Motor neuron (in vitro differentiated cells): ENCODE measurements at regions not wholly inside any gene's neighbourhood (a gene's known extent, or its start where the extent isn't known, plus 50 kb on each side); places are given as distances from the start of the nearest gene placed in this dataset.
"Not testable (repeated sequence)": the region's sequence is repeated elsewhere in the genome, so short reads cannot be mapped to it uniquely, and the experiment has no call there.

Source experiments
- ATAC-seq, 8 experiments: fragments of 200-7000 bp; cut with Tn5 transposase; replicated peaks in 6 of 8; 2 replicates each; pipeline ENCODE4 v1.8.0; 2021; ENCODE audit warnings: mild to moderate bottlenecking in 8 of 8, moderate library complexity in 8 of 8
- H3K27ac ChIP-seq, 2 donors: fragments of 250-450 bp; sonication (Bioruptor Pico); 2 replicates each; pipeline ENCODE4 v1.9.0; 2021; ENCODE audit warnings: antibody characterized with exemption in 2 of 2, mild to moderate bottlenecking in 2 of 2, moderate library complexity in 1 of 2
- H3K4me1 ChIP-seq, 2 donors: fragments of 250-450 bp; sonication (Bioruptor Pico); replicated peaks in 1 of 2; 2 replicates each; pipeline ENCODE4 v1.6.1; 2021; ENCODE audit warnings: antibody characterized with exemption in 2 of 2, mild to moderate bottlenecking in 2 of 2, moderate library complexity in 1 of 2
- H3K4me3 ChIP-seq, 5 donors: fragments of 250-450 bp; sonication (Bioruptor Pico); 2 replicates each; pipeline ENCODE4 v1.9.0; 2021; ENCODE audit warnings: antibody characterized with exemption in 5 of 5, mild to moderate bottlenecking in 5 of 5, moderate library complexity in 4 of 5
- WGBS, 10 experiments: fragments of 450-650 bp; shearing (Covaris generic); methylation state at CpG; one replicate each; pipeline ENCODE4 v1.0.0; 2022; 5-methylcytosine and 5-hydroxymethylcytosine counted together
- in situ Hi-C, 9 experiments: fragments of 400-800 bp; cut with MboI; loops; one replicate each; pipeline ENCODE4 v1.15.0; 2021; ENCODE audit warnings: low sequenced_read_pairs in 9 of 9, low pct_unique_long_range_greater_than_20kb in 2 of 9; ENCODE audit not compliant: unreplicated experiment in 9 of 9

DNA sequence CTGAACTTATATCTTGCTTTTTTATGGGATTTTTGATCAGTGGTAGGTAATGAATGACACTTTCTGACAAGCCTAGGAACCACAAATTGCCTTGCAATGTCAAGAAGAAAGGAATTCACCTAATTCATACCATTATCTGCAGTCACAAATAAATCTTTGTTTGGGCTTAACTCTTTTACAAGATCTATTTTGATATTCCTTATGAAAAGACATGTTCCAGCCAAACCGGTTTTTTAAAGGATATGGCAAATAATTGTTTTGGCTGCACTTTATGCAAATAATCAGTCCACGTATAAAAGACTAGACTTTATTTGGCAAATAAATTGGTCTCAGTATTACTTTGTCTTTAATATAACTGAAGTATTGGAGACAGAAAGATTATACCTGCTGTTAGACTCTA is 771.7 kb upstream of the ADGRB3 start:
- Histone ChIP-seq H3K27ac (no peak overlapping the region), H3K4me1 (no peaks in the 10 kb centered on the region), H3K4me3 (no peak overlapping the region)
- in situ Hi-C loops: no loop called here
- WGBS, 10 experiments: 25 to 100% (median 86%) methylated on average over 1 to 2 of the region's 2 CpGs
- ATAC-seq: no peak

DNA sequence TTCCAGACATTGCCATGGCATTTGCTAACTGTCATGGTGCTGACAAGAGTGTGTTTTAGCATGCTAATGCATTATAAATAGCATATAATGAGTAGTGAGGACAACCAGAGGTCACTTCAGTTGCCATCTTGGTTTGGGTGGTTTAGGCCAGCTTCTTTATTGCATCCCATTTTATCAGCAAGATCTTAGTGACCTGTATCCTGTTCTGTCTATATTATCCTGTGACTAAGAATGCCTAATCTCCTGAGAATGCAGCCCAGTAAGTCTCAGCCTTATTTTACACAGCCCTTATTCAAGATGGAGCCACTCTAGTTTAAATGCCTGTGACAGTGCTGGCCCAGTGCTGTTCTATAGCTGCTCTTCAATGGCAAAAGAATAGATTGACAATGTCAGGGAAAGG is 781.0 kb upstream of the ADGRB3 start:
- in situ Hi-C loops: no loop called here
- ATAC-seq: no peak
- Histone ChIP-seq H3K4me3 (no peak overlapping the region), H3K4me1 (no peaks in the 10 kb centered on the region), H3K27ac (no peak overlapping the region)

DNA sequence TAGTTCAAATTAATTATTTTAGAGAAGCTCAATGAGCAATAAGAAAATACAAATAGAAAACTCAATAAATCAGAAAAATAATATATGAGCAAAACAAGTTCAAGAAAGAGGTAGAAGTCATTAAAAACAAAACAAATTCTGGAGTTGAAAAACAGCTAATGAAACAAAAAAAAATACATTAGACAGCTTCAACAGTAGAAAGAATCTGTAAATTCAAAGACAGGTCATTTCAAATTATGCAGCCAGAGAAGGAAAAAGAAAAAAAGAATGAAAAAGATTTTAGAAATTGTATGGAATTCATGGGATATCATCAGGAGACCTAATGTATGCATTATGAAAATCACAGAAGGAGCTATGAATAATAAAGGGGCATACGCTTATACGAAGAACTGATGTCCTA is 795.3 kb upstream of the ADGRB3 start:
- in situ Hi-C loops: no loop called here
- Histone ChIP-seq H3K4me1 (no peaks in the 10 kb centered on the region), H3K27ac (no peak overlapping the region), H3K4me3 (no peak overlapping the region)
- ATAC-seq: no peak
- WGBS, 10 experiments: 20 to 100% (median 90%) methylated on average over 2 of the region's 2 CpGs; no CpG with 5 or more reads in 1 of the 10 experiments

DNA sequence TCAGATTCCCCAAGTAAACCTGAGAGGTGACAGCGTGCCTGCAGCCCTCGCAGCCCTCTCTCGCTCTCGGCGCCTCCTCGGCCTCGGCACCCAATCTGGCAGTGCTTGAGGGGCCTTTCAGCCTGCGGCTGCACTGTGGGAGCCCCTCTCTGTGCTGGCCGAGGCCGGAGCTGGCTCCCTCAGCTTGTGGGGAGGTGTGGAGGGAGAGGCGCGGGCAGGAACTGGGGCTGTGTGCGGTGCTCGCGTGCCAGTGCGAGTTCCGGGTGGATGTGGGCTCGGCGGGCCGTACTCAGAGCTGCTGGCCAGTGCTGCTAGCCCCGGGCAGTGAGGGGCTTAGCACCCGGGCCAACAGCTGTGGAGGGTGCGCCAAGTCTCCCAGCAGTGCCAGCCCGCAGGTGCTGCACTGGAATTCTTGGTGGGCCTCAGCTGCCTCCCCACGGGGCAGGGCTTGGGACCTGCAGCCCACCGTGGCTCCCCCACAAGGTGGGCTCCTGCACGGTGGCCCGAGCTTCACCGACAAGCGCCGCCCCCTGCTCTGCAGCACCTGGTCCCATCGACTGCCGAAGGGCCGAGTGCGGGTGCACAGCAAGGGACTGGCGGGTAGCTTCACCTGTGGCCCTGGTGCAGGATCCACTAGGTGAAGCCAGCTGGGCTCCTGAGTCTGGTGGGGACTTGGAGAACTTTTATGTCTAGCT is 809.7 kb upstream of the ADGRB3 start:
- ATAC-seq: no peak
- no peak overlapping the region for H3K27ac ChIP-seq
- in situ Hi-C loops: no loop called here
- no peaks in the 10 kb centered on the region for H3K4me1 ChIP-seq
- 86 to 97% (median 94%) methylated on average over 1 to 10 of the region's 36 CpGs; no CpG with 5 or more reads in 6 of the 10 experiments for WGBS, 10 experiments
- no peak overlapping the region for H3K4me3 ChIP-seq

DNA sequence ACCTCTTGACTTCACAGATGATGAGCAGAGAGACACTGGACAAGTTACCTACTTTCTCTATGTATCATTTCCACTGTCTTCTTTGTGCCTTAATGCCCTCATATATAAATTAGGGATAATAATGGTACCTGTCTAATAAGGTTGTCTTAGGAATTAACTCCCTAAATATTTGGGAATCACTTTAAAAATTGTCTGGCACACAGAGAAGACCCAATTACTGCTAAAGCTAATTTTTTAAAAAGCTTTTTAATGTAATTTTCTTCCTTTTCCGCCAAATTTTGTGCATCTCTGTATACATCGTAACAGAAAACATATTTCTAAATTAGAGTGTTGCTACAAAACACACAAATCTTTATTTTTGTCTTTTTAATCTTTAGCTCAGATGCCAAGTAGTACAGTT is 816.8 kb upstream of the ADGRB3 start:
- WGBS, 10 experiments: 0 to 100% (median 57%) methylated on average over 1 to 2 of the region's 2 CpGs
- H3K27ac ChIP-seq: no peak overlapping the region
- in situ Hi-C loops: no loop called here
- no peak for ATAC-seq
- H3K4me1 ChIP-seq: no peaks in the 10 kb centered on the region
- no peak overlapping the region for H3K4me3 ChIP-seq

DNA sequence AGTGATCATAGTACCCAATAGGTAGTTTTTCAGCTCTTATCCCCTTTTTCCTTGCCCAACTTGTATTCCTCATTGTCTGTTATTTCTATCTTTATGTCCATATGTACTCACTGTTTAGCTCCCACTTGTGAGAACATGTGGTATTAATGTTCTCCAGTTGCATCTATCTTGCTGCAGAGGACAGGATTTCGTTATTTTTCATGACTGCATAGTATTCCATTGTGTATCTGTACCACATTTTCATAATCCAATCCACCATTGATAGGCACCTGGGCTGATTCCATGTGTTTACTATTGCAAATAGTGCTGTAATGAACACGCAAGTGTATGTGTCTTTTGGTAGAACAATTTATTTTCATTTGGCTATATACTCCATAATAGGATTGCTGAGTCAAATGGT is 819.5 kb upstream of the ADGRB3 start:
- in situ Hi-C loops: no loop called here
- 6 to 93% (median 49%) methylated on average over 2 of the region's 2 CpGs; no CpG with 5 or more reads in 2 of the 10 experiments for WGBS, 10 experiments
- Histone ChIP-seq H3K4me3 (no peak overlapping the region), H3K4me1 (no peaks in the 10 kb centered on the region), H3K27ac (no peak overlapping the region)
- no peak for ATAC-seq

DNA sequence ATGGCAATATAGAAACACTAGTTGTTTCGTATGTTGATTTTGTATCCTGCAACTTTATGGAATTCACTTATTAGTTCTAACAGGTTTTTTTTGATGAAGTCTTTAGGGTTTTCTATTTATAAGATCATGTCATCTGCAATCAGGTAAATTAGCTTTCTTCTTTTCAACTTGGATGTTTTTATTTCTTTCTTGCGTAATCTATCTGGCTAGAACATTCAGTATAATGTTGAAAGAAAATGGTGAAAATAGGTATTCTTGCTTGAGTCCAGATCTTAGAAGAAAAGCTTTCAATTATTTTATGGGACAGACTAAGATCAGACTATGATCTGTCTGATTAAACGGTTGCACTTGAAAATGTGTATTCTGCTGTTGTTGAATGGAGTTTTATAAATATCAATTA is 820.8 kb upstream of the ADGRB3 start:
- H3K27ac ChIP-seq: no peak overlapping the region
- H3K4me1 ChIP-seq: no peaks in the 10 kb centered on the region
- WGBS, 10 experiments: 21 to 100% (median 79%) methylated on average over 2 to 3 of the region's 3 CpGs
- no peak for ATAC-seq
- in situ Hi-C loops: no loop called here
- no peak overlapping the region for H3K4me3 ChIP-seq

DNA sequence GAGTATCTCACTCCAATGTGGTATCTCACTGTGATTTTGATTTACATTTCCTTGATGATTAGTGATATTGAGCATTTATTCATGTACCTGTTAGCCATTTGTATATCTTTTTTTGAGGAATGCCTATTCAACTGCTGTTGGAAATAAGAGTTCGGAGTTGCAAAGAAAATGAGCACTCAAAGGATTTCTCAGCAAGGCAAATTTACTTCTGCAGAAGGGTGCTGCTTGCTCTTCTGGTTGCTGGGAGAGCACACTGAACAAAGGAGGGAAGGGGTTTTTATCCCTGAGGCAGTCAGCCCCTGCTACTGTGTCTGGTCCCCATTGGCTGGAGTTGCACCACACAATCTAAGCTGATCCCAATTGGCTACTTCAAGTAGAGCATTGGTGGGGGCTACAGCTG is 822.4 kb upstream of the ADGRB3 start:
- Histone ChIP-seq H3K4me1 (no peaks in the 10 kb centered on the region), H3K4me3 (no peak overlapping the region), H3K27ac (no peak overlapping the region)
- ATAC-seq: no peak
- in situ Hi-C loops: no loop called here
- 43 to 100% (median 63%) methylated on average over 1 of the region's 1 CpG; no CpG with 5 or more reads in 2 of the 10 experiments for WGBS, 10 experiments

DNA sequence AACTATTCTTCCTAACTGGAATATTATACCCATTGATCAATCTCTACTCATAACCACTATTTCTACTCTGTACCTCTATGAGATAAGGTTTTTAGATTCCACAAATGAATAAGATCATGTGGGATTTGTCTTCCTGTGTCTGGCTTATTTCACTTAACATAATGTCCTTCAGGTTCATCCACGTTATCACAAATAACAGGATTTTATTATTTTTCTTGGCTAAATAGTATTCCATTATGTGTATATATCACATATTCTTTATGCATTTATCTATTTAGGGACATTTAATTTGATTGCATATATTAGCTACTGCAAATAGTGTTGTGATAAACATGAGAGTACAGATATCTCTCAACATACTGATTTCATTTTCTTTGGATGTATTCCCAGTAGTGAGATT is 823.0 kb upstream of the ADGRB3 start:
- 0 to 100% (median 75%) methylated on average over 1 of the region's 1 CpG; no CpG with 5 or more reads in 1 of the 10 experiments for WGBS, 10 experiments
- in situ Hi-C loops: no loop called here

DNA sequence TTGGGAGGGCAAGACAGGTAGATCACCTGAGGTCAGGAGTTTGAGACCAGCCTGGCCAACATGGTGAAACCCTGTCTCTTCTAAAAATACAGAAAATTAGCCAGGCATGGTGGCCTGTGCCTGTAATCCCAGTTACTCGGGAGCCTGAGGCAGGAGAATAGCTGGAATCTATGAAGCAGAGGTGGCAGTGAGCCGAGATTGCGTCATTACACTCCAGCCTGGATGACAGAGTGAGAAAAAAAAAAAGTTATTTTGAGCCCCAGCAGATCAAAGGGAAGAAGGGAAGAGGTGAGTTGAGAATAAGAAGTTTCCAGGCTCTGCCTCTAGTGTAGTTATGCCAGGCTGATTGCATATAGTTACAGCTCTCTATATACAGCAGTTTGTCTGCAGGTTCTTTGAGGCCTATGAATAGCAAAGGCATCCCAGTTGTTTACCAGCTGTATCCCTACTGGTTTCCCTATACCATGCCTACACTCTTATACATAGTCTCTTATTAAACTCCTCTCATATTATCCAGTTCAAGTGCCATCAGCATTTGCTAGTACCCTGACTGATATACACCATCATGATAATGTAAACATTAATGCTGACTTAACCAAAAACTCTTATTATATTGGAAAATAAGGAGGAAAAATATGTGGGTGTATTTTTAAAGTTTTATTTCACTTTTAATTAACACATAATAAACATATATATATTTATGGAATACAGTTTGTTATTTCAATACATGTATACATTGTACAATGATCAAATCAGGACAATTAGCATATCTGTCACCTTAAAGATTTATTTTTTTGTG is 823.6 kb upstream of the ADGRB3 start:
- ATAC-seq: no peak
- Histone ChIP-seq H3K4me1 (no peaks in the 10 kb centered on the region), H3K27ac (no peak overlapping the region), H3K4me3 (no peak overlapping the region)
- in situ Hi-C loops: no loop called here
- WGBS, 10 experiments: 4 to 100% (median 58%) methylated on average over 1 to 3 of the region's 3 CpGs; no CpG with 5 or more reads in 6 of the 10 experiments

More for the DNA sequence above, 823.0 kb upstream of the ADGRB3 start:
- H3K4me3 ChIP-seq: no peak overlapping the region
- no peak overlapping the region for H3K27ac ChIP-seq
- no peaks in the 10 kb centered on the region for H3K4me1 ChIP-seq
- ATAC-seq: no peak

DNA sequence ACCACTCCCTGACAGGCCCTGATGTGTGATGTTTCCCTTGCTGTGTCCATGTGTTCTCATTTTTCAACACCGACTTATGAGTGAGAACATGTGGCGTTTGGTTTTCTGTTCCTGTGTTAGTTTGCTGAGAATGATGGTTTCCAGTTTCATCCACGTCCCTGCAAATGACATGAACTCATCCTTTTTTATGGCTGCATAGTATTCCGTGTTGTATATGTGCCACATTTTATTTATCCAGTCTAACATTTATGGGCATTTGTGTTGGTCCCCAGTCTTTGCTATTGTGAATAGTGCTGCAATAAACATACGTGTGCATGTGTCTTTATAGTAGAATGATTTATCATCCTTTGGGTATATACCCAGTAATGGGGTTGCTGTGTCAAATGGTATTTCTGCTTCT is 830.3 kb upstream of the ADGRB3 start:
- H3K4me1 ChIP-seq, H3K4me3 ChIP-seq, in situ Hi-C loops, H3K27ac ChIP-seq, ATAC-seq: not testable (repeated sequence)
- 0 to 96% (median 80%) methylated on average over 1 to 5 of the region's 5 CpGs; no CpG with 5 or more reads in 1 of the 10 experiments for WGBS, 10 experiments

DNA sequence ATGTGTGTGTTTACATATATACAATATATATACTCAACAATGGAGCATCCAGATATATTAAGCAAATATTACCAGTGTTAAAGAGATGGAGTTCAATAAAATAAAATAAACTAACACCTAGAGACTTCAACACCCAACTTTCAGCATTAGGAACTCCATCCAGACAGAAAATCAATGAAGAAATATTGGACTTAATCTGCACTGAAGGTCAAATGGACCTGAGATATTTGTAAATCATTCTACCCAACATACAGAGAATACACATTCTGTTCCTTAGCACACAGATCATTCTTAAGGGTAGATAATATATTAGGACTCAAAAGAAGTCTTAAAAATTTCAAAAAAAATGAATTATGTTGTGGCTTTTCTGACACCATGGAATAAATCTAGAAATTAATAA is 832.3 kb upstream of the ADGRB3 start:
- no peak overlapping the region for H3K27ac ChIP-seq
- ATAC-seq: no peak
- H3K4me3 ChIP-seq: no peak overlapping the region
- no peaks in the 10 kb centered on the region for H3K4me1 ChIP-seq
- in situ Hi-C loops: no loop called here

DNA sequence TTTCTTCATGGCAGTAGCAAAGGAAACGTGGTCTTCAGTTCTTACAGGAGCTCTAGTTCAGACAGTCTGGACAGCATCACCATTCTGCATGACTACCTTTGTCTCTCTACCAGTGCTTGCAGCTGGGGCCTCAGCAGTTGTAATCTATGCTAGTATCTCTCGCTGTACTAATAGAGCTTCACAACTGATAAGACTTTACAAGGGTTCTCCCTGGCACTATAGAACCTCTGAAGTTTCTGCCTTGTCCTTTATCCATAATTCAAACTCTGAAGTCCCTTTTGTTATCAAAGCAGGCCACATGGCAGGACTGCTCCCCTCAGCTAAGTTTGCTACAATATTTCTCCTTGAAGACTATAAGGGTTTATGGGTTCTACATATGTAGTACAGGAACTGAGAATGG is 842.1 kb upstream of the ADGRB3 start:
- Histone ChIP-seq H3K4me1 (peaks cover 0 to 3% of the 10 kb centered on the region in 2 donors), H3K4me3 (no peak overlapping the region), H3K27ac (no peak overlapping the region)
- in situ Hi-C loops: no loop called here
- no peak for ATAC-seq
- WGBS, 10 experiments: 0 to 100% (median 50%) methylated on average over 1 to 2 of the region's 2 CpGs; no CpG with 5 or more reads in 5 of the 10 experiments

DNA sequence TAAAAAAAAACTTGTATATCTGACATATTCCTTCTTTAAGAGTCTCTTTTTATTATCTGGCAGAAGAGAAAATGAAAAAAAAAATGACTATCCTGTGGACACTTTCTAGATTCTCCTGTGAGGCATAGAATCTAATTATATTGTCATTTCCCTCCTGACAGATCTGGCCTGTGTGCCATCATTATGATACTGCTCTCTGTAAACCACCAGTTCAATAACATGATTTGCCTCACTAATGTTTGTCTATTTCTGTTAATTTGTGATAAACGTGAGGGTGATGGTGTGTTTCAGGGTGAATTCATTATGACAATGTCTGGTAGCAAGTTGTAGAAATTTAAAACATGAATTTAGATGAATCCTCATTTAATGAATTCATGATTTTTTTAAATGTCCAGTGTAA is 844.5 kb upstream of the ADGRB3 start:
- Histone ChIP-seq H3K27ac (no peak overlapping the region), H3K4me1 (peaks cover 0 to 3% of the 10 kb centered on the region in 2 donors), H3K4me3 (no peak overlapping the region)
- 0 to 90% (median 38%) methylated on average over 1 of the region's 1 CpG; no CpG with 5 or more reads in 2 of the 10 experiments for WGBS, 10 experiments
- in situ Hi-C loops: no loop called here
- ATAC-seq: no peak
